HL-60 (cell line): ENCODE measurements at regions not wholly inside any gene's neighbourhood (a gene's known extent, or its start where the extent isn't known, plus 50 kb on each side); places are given as distances from the start of the nearest gene placed in this dataset.

ENCODE experiments used
- GABPA ChIP-seq: IDR thresholded peaks from 2 replicates; pipeline ENCODE4 v1.6.1; 2012; ENCODE audit warnings: low read depth
- POLR2AphosphoS5 ChIP-seq: IDR thresholded peaks from 2 replicates; pipeline ENCODE4 v1.6.1; 2012; ENCODE audit warnings: low read depth
- TF ChIP-seq, protein P1 (sequence below): IDR thresholded peaks from one replicate; pipeline ENCODE4 v1.5.1; 2011; ENCODE audit warnings: low read length, control low read depth, inconsistent platforms; ENCODE audit not compliant: insufficient read depth
- TF ChIP-seq, protein P2 (sequence below): IDR thresholded peaks from 2 replicates; pipeline ENCODE4 v1.6.1; 2012; ENCODE audit warnings: low read depth; ENCODE audit not compliant: insufficient replicate concordance

DNA sequence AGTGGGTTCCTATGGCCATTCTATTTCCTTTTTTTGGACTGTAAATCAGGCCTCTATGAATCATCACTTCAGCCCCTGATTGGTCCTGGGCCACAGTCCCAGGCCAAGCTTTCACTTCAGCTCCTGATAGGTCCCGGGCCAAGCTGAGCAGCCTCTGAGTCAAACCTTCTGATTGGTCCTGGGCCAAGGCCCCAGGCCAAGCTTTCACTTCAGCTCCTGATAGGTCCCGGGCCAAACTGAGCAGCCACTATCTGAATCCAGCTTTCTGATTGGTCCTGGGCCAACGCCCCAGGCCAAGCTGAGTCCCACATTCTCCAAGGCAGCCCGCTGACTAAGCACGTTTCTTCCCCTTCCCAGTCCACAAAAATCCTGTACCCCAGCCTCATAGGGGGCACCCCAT lies 1972.9 kb upstream of the ACO1 start:
- TF ChIP-seq, protein P1, sequence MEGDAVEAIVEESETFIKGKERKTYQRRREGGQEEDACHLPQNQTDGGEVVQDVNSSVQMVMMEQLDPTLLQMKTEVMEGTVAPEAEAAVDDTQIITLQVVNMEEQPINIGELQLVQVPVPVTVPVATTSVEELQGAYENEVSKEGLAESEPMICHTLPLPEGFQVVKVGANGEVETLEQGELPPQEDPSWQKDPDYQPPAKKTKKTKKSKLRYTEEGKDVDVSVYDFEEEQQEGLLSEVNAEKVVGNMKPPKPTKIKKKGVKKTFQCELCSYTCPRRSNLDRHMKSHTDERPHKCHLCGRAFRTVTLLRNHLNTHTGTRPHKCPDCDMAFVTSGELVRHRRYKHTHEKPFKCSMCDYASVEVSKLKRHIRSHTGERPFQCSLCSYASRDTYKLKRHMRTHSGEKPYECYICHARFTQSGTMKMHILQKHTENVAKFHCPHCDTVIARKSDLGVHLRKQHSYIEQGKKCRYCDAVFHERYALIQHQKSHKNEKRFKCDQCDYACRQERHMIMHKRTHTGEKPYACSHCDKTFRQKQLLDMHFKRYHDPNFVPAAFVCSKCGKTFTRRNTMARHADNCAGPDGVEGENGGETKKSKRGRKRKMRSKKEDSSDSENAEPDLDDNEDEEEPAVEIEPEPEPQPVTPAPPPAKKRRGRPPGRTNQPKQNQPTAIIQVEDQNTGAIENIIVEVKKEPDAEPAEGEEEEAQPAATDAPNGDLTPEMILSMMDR = no peak
- TF ChIP-seq GABPA (no peak), POLR2AphosphoS5 (no peak)
- TF ChIP-seq, protein P2, sequence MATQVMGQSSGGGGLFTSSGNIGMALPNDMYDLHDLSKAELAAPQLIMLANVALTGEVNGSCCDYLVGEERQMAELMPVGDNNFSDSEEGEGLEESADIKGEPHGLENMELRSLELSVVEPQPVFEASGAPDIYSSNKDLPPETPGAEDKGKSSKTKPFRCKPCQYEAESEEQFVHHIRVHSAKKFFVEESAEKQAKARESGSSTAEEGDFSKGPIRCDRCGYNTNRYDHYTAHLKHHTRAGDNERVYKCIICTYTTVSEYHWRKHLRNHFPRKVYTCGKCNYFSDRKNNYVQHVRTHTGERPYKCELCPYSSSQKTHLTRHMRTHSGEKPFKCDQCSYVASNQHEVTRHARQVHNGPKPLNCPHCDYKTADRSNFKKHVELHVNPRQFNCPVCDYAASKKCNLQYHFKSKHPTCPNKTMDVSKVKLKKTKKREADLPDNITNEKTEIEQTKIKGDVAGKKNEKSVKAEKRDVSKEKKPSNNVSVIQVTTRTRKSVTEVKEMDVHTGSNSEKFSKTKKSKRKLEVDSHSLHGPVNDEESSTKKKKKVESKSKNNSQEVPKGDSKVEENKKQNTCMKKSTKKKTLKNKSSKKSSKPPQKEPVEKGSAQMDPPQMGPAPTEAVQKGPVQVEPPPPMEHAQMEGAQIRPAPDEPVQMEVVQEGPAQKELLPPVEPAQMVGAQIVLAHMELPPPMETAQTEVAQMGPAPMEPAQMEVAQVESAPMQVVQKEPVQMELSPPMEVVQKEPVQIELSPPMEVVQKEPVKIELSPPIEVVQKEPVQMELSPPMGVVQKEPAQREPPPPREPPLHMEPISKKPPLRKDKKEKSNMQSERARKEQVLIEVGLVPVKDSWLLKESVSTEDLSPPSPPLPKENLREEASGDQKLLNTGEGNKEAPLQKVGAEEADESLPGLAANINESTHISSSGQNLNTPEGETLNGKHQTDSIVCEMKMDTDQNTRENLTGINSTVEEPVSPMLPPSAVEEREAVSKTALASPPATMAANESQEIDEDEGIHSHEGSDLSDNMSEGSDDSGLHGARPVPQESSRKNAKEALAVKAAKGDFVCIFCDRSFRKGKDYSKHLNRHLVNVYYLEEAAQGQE = no peak
